Activated CD8-positive, alpha-beta T cell treated with anti-CD3 and anti-CD28 coated beads for 36 hours (primary cell): ENCODE measurements at regions not wholly inside any gene's neighbourhood (a gene's known extent, or its start where the extent isn't known, plus 50 kb on each side); places are given as distances from the start of the nearest gene placed in this dataset.

Experiments used
- ATAC-seq: fragments of 200-7000 bp; cut with Tn5 transposase; one replicate; pipeline ENCODE4 v1.10.0; 2021; ENCODE audit warnings: mild to moderate bottlenecking, moderate library complexity
- CTCF ChIA-PET: fragments of 350-600 bp; sonication (Branson Sonifier 250); formaldehyde crosslinking; loops from one replicate; lab custom pipeline; 2021; ENCODE audit warnings: antibody characterized with exemption; lab: Charles Lee
- POLR2A ChIA-PET: fragments of 350-600 bp; sonication (Branson Sonifier 250); formaldehyde crosslinking; loops from one replicate; lab custom pipeline; 2021; ENCODE audit warnings: antibody characterized with exemption; lab: Charles Lee
- DNase-seq: peaks from one replicate; pipeline ENCODE4 v3.0.0-alpha.2; 2020
- H3K27ac Mint-ChIP-seq: one replicate; pipeline ENCODE4 v1.8.0; 2021; ENCODE audit warnings: mild to moderate bottlenecking, mixed read lengths
- H3K27me3 Mint-ChIP-seq: one replicate; pipeline ENCODE4 v1.8.0; 2021; ENCODE audit warnings: mixed read lengths
- H3K36me3 Mint-ChIP-seq: one replicate; pipeline ENCODE4 v1.8.0; 2021; ENCODE audit warnings: low read depth, mixed read lengths
- H3K4me1 Mint-ChIP-seq: one replicate; pipeline ENCODE4 v1.8.0; 2021; ENCODE audit warnings: low read depth, mixed read lengths
- H3K4me3 Mint-ChIP-seq: one replicate; pipeline ENCODE4 v1.8.0; 2021; ENCODE audit warnings: mild to moderate bottlenecking, moderate library complexity, mixed read lengths
- H3K9me3 Mint-ChIP-seq: one replicate; pipeline ENCODE4 v1.8.0; 2021; ENCODE audit warnings: mixed read lengths
- intact Hi-C: fragments of 100-400 bp; cut with micrococcal nuclease; formaldehyde crosslinking; loops from one replicate; pipeline ENCODE4 v1.10.0; 2022
- TF ChIP-seq, protein P1 (sequence below): fragments of 200-600 bp; IDR thresholded peaks from one replicate; pipeline ENCODE4 v1.8.0; 2022; ENCODE audit warnings: antibody characterized with exemption, mild to moderate bottlenecking

DNA sequence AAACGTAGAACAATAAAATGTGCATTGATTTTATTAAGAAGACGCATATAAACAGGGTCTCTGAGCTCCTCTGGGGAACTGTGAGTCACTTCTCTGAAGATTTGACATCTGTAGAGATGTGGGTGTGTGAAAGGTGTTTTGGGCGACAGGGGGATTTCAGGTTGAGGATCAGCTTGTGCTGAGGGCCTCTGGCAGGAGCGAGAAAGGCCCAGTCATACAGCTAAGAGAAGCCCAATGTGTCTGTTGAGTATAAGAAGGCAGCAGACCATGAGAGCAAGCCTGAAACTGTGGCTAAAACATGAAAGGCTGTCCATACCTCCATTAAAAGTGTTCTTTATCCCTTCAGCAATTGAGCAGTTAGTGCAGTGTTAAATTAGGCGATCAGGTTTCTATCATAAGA, 406.5 kb upstream of the MON1B start:
- intact Hi-C loops: no loop called here
- no peak for ATAC-seq

DNA sequence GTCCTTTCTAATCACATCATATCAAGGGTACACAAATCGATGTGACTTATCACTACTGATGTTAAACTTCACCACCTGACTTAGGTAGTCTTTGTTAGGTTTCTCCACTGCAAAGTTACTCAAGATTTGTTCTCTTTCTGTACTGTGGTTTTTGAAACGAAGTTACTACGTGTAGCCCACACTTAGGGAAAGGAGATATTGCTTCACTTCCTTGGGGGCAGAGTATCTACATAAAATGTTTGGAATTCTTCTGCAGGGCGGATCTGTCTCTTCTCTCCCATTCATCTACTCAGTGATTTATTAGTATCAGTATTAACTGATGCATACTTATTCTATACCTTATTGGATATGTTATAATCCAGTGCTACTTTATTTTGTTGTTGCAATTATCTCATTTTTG, 403.6 kb upstream of the MON1B start:
- Mint-ChIP-seq H3K27ac (no peak overlapping the region), H3K27me3 (no peaks in the 10 kb centered on the region), H3K4me3 (no peak overlapping the region), H3K36me3 (no peaks in the 10 kb centered on the region), H3K9me3 (peaks cover 3% of the 10 kb centered on the region), H3K4me1 (no peaks in the 10 kb centered on the region)
- ATAC-seq: no peak
- TF ChIP-seq, protein P1, sequence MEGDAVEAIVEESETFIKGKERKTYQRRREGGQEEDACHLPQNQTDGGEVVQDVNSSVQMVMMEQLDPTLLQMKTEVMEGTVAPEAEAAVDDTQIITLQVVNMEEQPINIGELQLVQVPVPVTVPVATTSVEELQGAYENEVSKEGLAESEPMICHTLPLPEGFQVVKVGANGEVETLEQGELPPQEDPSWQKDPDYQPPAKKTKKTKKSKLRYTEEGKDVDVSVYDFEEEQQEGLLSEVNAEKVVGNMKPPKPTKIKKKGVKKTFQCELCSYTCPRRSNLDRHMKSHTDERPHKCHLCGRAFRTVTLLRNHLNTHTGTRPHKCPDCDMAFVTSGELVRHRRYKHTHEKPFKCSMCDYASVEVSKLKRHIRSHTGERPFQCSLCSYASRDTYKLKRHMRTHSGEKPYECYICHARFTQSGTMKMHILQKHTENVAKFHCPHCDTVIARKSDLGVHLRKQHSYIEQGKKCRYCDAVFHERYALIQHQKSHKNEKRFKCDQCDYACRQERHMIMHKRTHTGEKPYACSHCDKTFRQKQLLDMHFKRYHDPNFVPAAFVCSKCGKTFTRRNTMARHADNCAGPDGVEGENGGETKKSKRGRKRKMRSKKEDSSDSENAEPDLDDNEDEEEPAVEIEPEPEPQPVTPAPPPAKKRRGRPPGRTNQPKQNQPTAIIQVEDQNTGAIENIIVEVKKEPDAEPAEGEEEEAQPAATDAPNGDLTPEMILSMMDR: no peak
- CTCF ChIA-PET: no interaction called here
- POLR2A ChIA-PET: no interaction called here
- DNase-seq: no peak
- intact Hi-C loops: no loop called here

More for the DNA sequence above, 406.5 kb upstream of the MON1B start:
- Mint-ChIP-seq H3K27ac (no peak overlapping the region), H3K9me3 (peaks cover 11% of the 10 kb centered on the region), H3K27me3 (no peaks in the 10 kb centered on the region), H3K4me3 (no peak overlapping the region), H3K36me3 (no peaks in the 10 kb centered on the region), H3K4me1 (no peaks in the 10 kb centered on the region)
- CTCF ChIA-PET: interaction anchor here (1.4 kb wide), 1 partner anchor 11 kb away, joined by 3 read pairs; no protein-coding TSS in a partner anchor
- POLR2A ChIA-PET: no interaction called here
- DNase-seq: no peak
- TF ChIP-seq, protein P1: no peak

DNA sequence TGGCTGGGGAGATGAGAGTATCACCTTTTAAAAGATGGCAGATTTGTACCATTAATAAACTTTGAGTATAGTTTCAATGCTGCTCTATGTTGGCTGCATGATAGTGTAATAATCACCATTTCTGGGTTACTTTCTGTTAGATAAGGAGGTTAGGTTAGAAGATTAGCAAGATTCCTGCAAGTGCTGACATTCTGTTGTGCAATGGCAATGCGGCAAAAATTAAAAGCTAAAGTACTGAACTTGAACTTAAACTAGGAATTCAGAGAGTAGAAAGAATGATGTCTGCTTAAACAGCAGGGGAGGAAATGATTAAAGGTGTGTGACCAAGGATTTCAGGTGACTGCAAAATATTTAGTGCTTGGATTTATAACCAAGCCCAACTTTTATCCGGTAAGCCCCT, 399.8 kb upstream of the MON1B start:
- H3K4me1 Mint-ChIP-seq: no peaks in the 10 kb centered on the region
- intact Hi-C loops: no loop called here
- ATAC-seq (no peak), DNase-seq (no peak)
- TF ChIP-seq, protein P1: no peak
- H3K4me3 Mint-ChIP-seq: no peak overlapping the region
- H3K27ac Mint-ChIP-seq: no peak overlapping the region
- no peaks in the 10 kb centered on the region for H3K36me3 Mint-ChIP-seq
- no peaks in the 10 kb centered on the region for H3K27me3 Mint-ChIP-seq
- CTCF ChIA-PET: no interaction called here
- POLR2A ChIA-PET: no interaction called here
- peaks cover 2% of the 10 kb centered on the region for H3K9me3 Mint-ChIP-seq

DNA sequence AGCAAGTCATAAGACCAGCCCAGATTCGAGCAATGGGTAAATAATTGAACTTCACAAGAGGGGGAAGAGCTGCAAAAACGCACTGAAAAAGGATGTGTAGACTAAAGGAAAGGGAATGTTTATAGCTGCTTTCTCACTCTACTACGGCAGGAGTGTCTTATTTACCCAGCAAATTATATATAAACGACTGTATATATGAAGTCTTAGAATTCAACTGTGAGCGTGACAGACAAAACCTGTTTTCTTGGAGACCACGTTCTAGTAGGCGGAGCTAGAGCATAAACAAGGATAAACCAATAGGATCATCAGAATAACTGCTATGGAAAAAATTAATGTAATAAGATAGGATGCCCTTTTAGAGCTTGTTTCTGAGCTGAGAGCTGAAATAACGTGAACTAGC, 394.6 kb upstream of the MON1B start:
- H3K9me3 Mint-ChIP-seq: peaks cover 5% of the 10 kb centered on the region

DNA sequence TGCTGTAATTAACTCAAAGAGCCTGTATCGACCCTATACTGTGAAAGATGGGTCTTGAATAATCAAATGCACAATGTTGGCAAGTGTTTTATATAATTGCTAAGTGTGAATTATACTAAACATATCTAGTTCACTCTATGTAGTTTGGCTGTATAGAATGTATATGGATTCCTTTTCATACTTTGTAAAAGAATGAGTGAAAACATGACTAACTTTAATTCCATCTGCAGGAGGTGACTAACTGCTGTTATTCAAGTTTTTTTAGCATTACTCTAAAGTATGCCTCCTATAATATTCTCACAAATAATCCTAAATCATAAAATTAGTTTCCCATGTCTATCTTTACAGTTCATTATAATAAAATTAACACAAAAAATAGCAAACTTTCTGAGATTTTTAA, 394.0 kb upstream of the MON1B start:
- Mint-ChIP-seq H3K27me3 (peaks cover 2% of the 10 kb centered on the region), H3K4me3 (no peak overlapping the region), H3K9me3 (peaks cover 5% of the 10 kb centered on the region), H3K4me1 (no peaks in the 10 kb centered on the region), H3K36me3 (no peaks in the 10 kb centered on the region), H3K27ac (no peak overlapping the region)
- TF ChIP-seq, protein P1: no peak
- intact Hi-C loops: no loop called here
- CTCF ChIA-PET: no interaction called here
- POLR2A ChIA-PET: no interaction called here
- ATAC-seq: no peak
- no peak for DNase-seq

More for the DNA sequence above, 394.6 kb upstream of the MON1B start:
- DNase-seq (no peak), ATAC-seq (no peak)
- Mint-ChIP-seq H3K27me3 (peaks cover 2% of the 10 kb centered on the region), H3K27ac (no peak overlapping the region), H3K36me3 (no peaks in the 10 kb centered on the region), H3K4me1 (no peaks in the 10 kb centered on the region), H3K4me3 (no peak overlapping the region)
- POLR2A ChIA-PET: no interaction called here
- CTCF ChIA-PET: no interaction called here
- intact Hi-C loops: no loop called here
- TF ChIP-seq, protein P1: no peak
